ENCODE measurements at regions not wholly inside any gene's neighbourhood (a gene's known extent, or its start where the extent isn't known, plus 50 kb on each side); places are given as distances from the start of the nearest gene placed in this dataset.

- TF ChIP-seq GATA3 (IDR thresholded peaks at IDR 0.05; ENCODE audit: low read depth, low read length), result no peak
- no peak for TF ChIP-seq GATA2 (IDR thresholded peaks at IDR 0.05; ENCODE audit: low read depth, low read length)
Measured at GRCh38 chr4:60187428-60187827, 1012.7 kb upstream of the ADGRL3 start.

- no peak for TF ChIP-seq GATA2 (IDR thresholded peaks at IDR 0.05; ENCODE audit: low read depth, low read length)
- no peak for TF ChIP-seq GATA3 (IDR thresholded peaks at IDR 0.05; ENCODE audit: low read depth, low read length)
Measured at GRCh38 chr4:60189286-60189685, 1010.8 kb upstream of the ADGRL3 start.

- TF ChIP-seq GATA2 (IDR thresholded peaks at IDR 0.05; ENCODE audit: low read depth, low read length) (no peak), GATA3 (IDR thresholded peaks at IDR 0.05; ENCODE audit: low read depth, low read length) (no peak)
Measured at GRCh38 chr4:60194214-60194613, 1005.9 kb upstream of the ADGRL3 start.

- TF ChIP-seq GATA3 (IDR thresholded peaks at IDR 0.05; ENCODE audit: low read depth, low read length) (peak; percentile 92), GATA2 (IDR thresholded peaks at IDR 0.05; ENCODE audit: low read depth, low read length) (peak; percentile 26; the same call in 1 of the 2 replicates)
Measured at GRCh38 chr4:60195256-60195655, 1004.9 kb upstream of the ADGRL3 start.

- TF ChIP-seq GATA2 (IDR thresholded peaks at IDR 0.05; ENCODE audit: low read depth, low read length) (no peak), GATA3 (IDR thresholded peaks at IDR 0.05; ENCODE audit: low read depth, low read length) (no peak)
Measured at GRCh38 chr4:60201052-60201673, 999.0 kb upstream of the ADGRL3 start.

GRCh38 chr4:60209588-60209987, 990.5 kb upstream of the ADGRL3 start:
- no peak for TF ChIP-seq GATA3 (IDR thresholded peaks at IDR 0.05; ENCODE audit: low read depth, low read length)
- no peak for TF ChIP-seq GATA2 (IDR thresholded peaks at IDR 0.05; ENCODE audit: low read depth, low read length)

GRCh38 chr4:60215906-60216305, 984.2 kb upstream of the ADGRL3 start:
- TF ChIP-seq GATA2 (IDR thresholded peaks at IDR 0.05; ENCODE audit: low read depth, low read length) (no peak), GATA3 (IDR thresholded peaks at IDR 0.05; ENCODE audit: low read depth, low read length) (no peak)

GRCh38 chr4:60216752-60217151, 983.4 kb upstream of the ADGRL3 start:
- TF ChIP-seq GATA2 (IDR thresholded peaks at IDR 0.05; ENCODE audit: low read depth, low read length), result no peak
- TF ChIP-seq GATA3 (IDR thresholded peaks at IDR 0.05; ENCODE audit: low read depth, low read length), result no peak

GRCh38 chr4:60221866-60222265, 978.3 kb upstream of the ADGRL3 start:
- no peak for TF ChIP-seq GATA2 (IDR thresholded peaks at IDR 0.05; ENCODE audit: low read depth, low read length)
- TF ChIP-seq GATA3 (IDR thresholded peaks at IDR 0.05; ENCODE audit: low read depth, low read length), result no peak

GRCh38 chr4:60223208-60223923, 976.8 kb upstream of the ADGRL3 start:
- TF ChIP-seq GATA2 (IDR thresholded peaks at IDR 0.05; ENCODE audit: low read depth, low read length) (no peak), GATA3 (IDR thresholded peaks at IDR 0.05; ENCODE audit: low read depth, low read length) (no peak)

GRCh38 chr4:60241866-60242265, 958.3 kb upstream of the ADGRL3 start:
- TF ChIP-seq GATA2 (IDR thresholded peaks at IDR 0.05; ENCODE audit: low read depth, low read length) (no peak), GATA3 (IDR thresholded peaks at IDR 0.05; ENCODE audit: low read depth, low read length) (no peak)

- no peak for TF ChIP-seq GATA3 (IDR thresholded peaks at IDR 0.05; ENCODE audit: low read depth, low read length)
Measured at GRCh38 chr4:60249784-60250183, 950.3 kb upstream of the ADGRL3 start.

GRCh38 chr4:60250657-60251056, 949.5 kb upstream of the ADGRL3 start:
- TF ChIP-seq GATA3 (IDR thresholded peaks at IDR 0.05; ENCODE audit: low read depth, low read length) (no peak), GATA2 (IDR thresholded peaks at IDR 0.05; ENCODE audit: low read depth, low read length) (no peak)

- TF ChIP-seq GATA3 (IDR thresholded peaks at IDR 0.05; ENCODE audit: low read depth, low read length) (no peak), GATA2 (IDR thresholded peaks at IDR 0.05; ENCODE audit: low read depth, low read length) (no peak)
Measured at GRCh38 chr4:60259781-60260180, 940.3 kb upstream of the ADGRL3 start.

- no peak for TF ChIP-seq GATA2 (IDR thresholded peaks at IDR 0.05; ENCODE audit: low read depth, low read length)
- TF ChIP-seq GATA3 (IDR thresholded peaks at IDR 0.05; ENCODE audit: low read depth, low read length), result no peak
Measured at GRCh38 chr4:60266505-60266904, 933.6 kb upstream of the ADGRL3 start.
